Left colon (tissue), 2 donors: ENCODE measurements at regions not wholly inside any gene's neighbourhood (a gene's known extent, or its start where the extent isn't known, plus 50 kb on each side); places are given as distances from the start of the nearest gene placed in this dataset.

Experiments used
- ATAC-seq: fragments of 200-7000 bp; cut with Tn5 transposase; one replicate; pipeline ENCODE4 v1.9.1; 2020; ENCODE audit warnings: mild to moderate bottlenecking, moderate library complexity
- DNase-seq, 2 donors: peaks; one replicate each; pipeline ENCODE4 v3.0.0-alpha.2; 2020
- intact Hi-C, 2 donors: fragments of 100-400 bp; cut with DNase I in 1 of 2; cut with micrococcal nuclease in 1 of 2; formaldehyde crosslinking; loops; one replicate each; pipeline versions ENCODE4 v1.11.2 to v1.14.0; 2022; cut with DNase I, micrococcal nuclease
- donor health status: DM: no; HTN: no; CAD: no.
- donor health status: DM: yes; HTN: yes; CAD: no.

- no peak for ATAC-seq
- intact Hi-C loops = no loop called here
- no peak for DNase-seq
These were observed 219.3 kb upstream of the PREP start for GRCh38 chr6:105622226-105622625.

- ATAC-seq = no peak
- no peak for DNase-seq
- intact Hi-C loops = no loop called here
These were observed 218.8 kb upstream of the PREP start for GRCh38 chr6:105621564-105622175.

- intact Hi-C loops = no loop called here
- DNase-seq (no peak), ATAC-seq (no peak)
These were observed 218.0 kb upstream of the PREP start for GRCh38 chr6:105620878-105621277.

- no peak for ATAC-seq
- intact Hi-C loops = no loop called here
- no peak for DNase-seq
These were observed 217.3 kb upstream of the PREP start for GRCh38 chr6:105619971-105620741.

GRCh38 chr6:105618247-105618646 lies 215.4 kb upstream of the PREP start:
- intact Hi-C loops = no loop called here
- DNase-seq = no peak
- ATAC-seq = no peak

- DNase-seq (no peak), ATAC-seq (no peak)
- intact Hi-C loops = no loop called here
These were observed 213.6 kb upstream of the PREP start for GRCh38 chr6:105616521-105616920.

GRCh38 chr6:105611606-105612005 lies 208.7 kb upstream of the PREP start:
- no peak for DNase-seq
- no peak for ATAC-seq

GRCh38 chr6:105609375-105609991 lies 206.6 kb upstream of the PREP start:
- intact Hi-C loops = no loop called here
- DNase-seq = peak; percentile 43 to 57
- peak; percentile 62 for ATAC-seq

More at GRCh38 chr6:105611606-105612005, 208.7 kb upstream of the PREP start:
- intact Hi-C loops = no loop called here

GRCh38 chr6:105608711-105609374 lies 206.0 kb upstream of the PREP start:
- ATAC-seq (peak; percentile 83), DNase-seq (peak in 1 of 2 donors; percentile 27)
- intact Hi-C loops = no loop called here

- intact Hi-C loops = no loop called here
- ATAC-seq (peak; percentile 49), DNase-seq (no peak)
These were observed 205.0 kb upstream of the PREP start for GRCh38 chr6:105607636-105608621.

- DNase-seq (no peak), ATAC-seq (peak; percentile 48)
- intact Hi-C loops = no loop called here
These were observed 204.1 kb upstream of the PREP start for GRCh38 chr6:105606831-105607463.

- intact Hi-C loops = no loop called here
- ATAC-seq (no peak), DNase-seq (no peak)
These were observed 201.7 kb upstream of the PREP start for GRCh38 chr6:105604587-105604884.

- ATAC-seq (no peak), DNase-seq (peak in 1 of 2 donors; percentile 33)
- intact Hi-C loops = no loop called here
These were observed 201.1 kb upstream of the PREP start for GRCh38 chr6:105603788-105604586.

GRCh38 chr6:105601541-105602236 lies 198.8 kb upstream of the PREP start:
- no peak for ATAC-seq
- intact Hi-C loops = no loop called here
- peak in 1 of 2 donors; percentile 72 for DNase-seq

- DNase-seq (no peak), ATAC-seq (no peak)
- intact Hi-C loops = no loop called here
These were observed 197.7 kb upstream of the PREP start for GRCh38 chr6:105600336-105601260.

GRCh38 chr6:105598264-105598663 lies 195.4 kb upstream of the PREP start:
- DNase-seq (no peak), ATAC-seq (no peak)
- intact Hi-C loops = no loop called here
